Activated CD8-positive, alpha-beta memory T cell treated with anti-CD3 and anti-CD28 coated beads for 36 hours (primary cell): ENCODE measurements at regions not wholly inside any gene's neighbourhood (a gene's known extent, or its start where the extent isn't known, plus 50 kb on each side); places are given as distances from the start of the nearest gene placed in this dataset.

Source experiments
- CTCF ChIA-PET: fragments of 350-600 bp; sonication (Branson Sonifier 250); formaldehyde crosslinking; loops from one replicate; lab custom pipeline; 2021; ENCODE audit warnings: antibody characterized with exemption; lab: Charles Lee
- POLR2A ChIA-PET: fragments of 350-600 bp; sonication (Branson Sonifier 250); formaldehyde crosslinking; loops from one replicate; lab custom pipeline; 2021; ENCODE audit warnings: antibody characterized with exemption; lab: Charles Lee

- ChIA-PET CTCF (interaction anchor here (1.0 kb wide), 1 partner anchor 46 kb away, joined by 4 read pairs; no protein-coding TSS in a partner anchor), POLR2A (no interaction called here)
Measured at GRCh38 chr20:51097351-51098120, 74.6 kb upstream of the KCNG1 start.

GRCh38 chr20:51096582-51097267, 73.8 kb upstream of the KCNG1 start:
- ChIA-PET POLR2A (no interaction called here), CTCF (no interaction called here)

DNA sequence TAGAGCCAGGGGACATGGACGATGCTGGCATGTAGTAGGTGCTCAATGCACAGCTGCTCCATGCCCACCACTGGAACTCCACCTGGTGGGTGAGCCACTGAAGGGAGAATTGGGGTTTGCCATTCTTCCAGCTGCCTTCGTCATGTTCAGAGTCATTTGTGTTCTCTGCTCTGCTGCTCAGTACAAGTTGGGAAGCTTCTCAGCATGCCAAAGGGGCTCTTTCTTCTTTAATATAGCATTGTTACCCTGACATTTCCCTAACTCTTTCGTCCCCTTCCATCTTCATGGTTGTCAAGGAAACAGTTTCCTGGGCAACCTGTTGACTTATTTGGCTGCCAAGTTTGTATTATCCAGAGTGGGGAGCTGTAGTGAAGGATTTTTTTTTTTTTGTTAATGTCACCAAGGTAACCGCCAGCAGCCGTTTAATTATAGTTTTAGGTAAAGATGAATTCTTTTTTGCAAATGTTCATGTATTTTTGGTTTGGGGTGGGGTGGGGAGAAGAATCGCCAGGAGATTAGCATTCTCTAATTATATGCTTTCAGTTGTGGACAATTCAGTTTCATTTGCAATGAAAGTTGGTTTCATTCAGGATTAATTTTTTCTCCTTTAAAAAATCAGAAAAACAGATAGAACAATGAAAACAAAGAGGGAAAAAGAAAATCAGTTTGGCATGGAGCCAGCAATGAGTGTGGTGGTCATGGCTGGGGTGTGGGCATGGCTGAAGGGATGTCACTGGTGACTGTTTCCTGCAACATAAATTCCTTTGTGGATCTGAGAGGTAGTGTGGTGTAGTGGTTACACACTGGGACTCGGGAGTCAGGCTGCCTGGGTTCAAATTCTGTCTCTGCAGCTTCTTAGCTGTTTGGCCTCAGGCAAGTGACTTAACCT, 73.0 kb upstream of the KCNG1 start:
- POLR2A ChIA-PET = no interaction called here
- CTCF ChIA-PET = interaction anchor here (0.7 to 1.5 kb wide), 2 partner anchors 18 to 115 kb away, joined by 3 to 4 read pairs; no protein-coding TSS in a partner anchor

DNA sequence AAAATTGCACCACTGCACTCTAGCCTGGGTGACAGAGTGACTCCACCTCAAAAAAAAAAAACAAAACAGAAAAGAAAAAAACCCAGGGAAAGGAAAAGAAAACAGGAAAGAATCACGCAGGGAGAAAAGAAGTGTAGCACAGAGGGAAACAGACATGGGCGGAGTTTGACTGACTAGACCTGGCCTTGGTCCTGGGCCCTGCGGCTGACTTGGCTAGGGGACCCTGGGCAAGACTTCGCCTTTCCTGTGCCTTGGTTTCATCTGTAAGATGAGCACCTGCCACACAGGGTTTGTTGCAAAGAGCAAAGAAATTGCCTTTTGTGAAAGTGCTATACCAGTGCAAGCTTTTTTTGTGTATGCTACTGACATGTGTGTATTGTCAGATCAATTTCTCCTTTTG, 71.3 kb upstream of the KCNG1 start:
- CTCF ChIA-PET = interaction anchor here (0.7 kb wide), 1 partner anchor 25 kb away, joined by 3 read pairs; no protein-coding TSS in a partner anchor
- POLR2A ChIA-PET = no interaction called here

DNA sequence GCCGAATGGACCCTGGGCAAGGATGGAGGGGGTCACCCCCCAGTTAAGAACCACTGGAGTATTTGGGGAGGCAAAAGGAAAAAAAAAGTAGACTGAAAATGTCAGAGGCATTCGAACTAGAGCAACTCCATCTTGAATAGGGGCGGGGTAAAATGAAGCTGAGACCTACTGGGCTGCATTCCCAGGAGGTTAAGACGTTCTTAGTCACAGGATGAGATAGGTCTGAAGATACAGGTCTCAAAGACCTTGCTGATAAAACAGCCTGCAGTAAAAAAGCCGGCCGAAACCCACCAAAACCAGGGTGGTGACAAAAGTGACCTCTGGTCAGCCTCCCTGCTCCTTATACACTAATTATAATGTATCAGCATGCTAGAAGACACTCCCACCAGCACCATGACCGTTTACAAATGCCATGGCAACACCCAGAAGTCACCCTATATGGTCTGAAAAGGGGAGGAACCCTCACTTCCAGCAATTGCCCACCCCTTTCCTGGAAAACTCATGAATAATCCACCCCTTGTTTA, 70.4 kb upstream of the KCNG1 start:
- ChIA-PET POLR2A (no interaction called here), CTCF (interaction anchor here (0.7 kb wide), 1 partner anchor 25 kb away, joined by 3 read pairs; no protein-coding TSS in a partner anchor)

DNA sequence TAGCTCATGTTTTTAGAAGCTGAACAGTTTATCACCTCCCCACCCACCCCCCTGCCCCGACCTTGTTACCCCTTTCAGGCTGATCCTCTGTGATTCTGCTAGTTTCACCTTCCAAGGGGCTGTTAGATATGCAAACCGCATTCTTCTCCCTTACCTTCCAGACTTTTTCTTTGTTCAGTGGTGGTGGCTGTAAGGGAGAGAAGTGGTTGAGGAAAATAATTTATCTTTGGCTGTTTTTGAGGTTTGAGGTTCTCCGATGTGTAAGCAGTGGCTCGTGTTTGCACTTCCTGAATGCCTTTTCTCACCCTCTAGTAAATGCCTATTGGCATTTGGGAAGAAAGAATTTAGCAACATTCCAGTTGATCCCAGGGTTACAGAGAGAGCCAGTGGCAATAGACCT, 69.4 kb upstream of the KCNG1 start:
- POLR2A ChIA-PET = no interaction called here
- CTCF ChIA-PET = no interaction called here

DNA sequence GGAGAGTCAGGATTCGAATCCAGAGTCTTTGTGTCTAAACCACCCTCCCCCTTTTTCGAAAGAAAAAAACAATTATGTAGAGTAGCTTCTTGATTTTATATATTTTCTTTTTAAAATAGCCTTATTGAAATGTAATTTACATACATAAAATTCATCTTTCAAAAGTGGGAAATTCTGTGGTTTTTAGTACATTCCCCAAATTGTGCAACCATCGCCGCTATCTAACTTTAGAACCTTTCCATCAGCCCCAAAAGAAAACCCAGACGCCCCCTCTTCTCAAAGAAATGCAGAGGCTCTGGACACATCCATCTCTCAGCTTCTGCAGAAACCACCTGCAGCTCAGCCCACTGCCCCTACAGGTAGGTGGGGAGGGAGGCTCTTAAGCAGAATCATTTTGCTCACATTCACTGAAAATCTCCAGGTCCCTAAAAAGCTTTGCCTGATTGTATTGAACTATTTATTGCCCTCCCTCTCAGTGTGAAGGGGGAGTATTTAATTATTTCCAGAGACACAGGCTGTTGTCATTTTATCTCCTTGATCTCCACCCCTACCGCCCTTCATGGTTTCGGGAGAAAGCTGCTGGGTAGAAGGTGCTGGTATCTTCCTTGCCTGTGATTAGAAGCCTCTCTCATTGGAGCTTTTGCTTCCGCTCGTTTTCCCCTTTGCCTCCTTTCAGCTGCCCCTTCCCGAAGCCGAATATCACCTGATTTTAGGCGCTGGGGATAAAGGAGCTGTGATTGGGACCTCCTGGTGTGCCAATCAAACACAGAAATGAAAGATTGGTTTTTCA, 68.7 kb upstream of the KCNG1 start:
- CTCF ChIA-PET = no interaction called here
- POLR2A ChIA-PET = no interaction called here

- POLR2A ChIA-PET = no interaction called here
Measured at GRCh38 chr20:51089840-51090239, 66.9 kb upstream of the KCNG1 start.

GRCh38 chr20:51089272-51089781, 66.4 kb upstream of the KCNG1 start:
- ChIA-PET CTCF (no interaction called here), POLR2A (no interaction called here)

More at GRCh38 chr20:51089840-51090239, 66.9 kb upstream of the KCNG1 start:
- CTCF ChIA-PET = no interaction called here

GRCh38 chr20:51087266-51087665, 64.4 kb upstream of the KCNG1 start:
- POLR2A ChIA-PET = no interaction called here
- CTCF ChIA-PET = no interaction called here

DNA sequence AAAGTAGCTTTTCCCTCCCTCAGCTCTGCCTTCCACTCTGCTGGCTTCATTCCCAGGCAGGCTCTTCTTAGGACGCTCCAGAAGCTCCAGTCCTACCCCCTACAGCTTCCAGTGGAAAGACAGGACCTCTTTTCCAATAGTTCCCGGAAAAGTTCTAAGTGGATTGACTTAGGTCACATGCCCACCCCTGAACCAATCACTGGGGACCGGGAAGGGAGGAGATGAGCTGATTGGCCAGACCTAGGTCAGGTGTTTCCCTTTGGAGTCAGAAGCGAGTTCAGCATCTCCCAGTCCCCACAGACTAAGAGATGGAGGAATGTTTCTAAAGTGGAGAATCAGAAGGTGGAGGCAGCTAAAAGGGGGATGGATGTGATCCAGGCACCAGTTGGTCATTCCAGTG, 62.9 kb upstream of the KCNG1 start:
- CTCF ChIA-PET = interaction anchor here (0.7 kb wide), 1 partner anchor 669 kb away, joined by 3 read pairs; no protein-coding TSS in a partner anchor

GRCh38 chr20:51084593-51085377, 61.9 kb upstream of the KCNG1 start:
- POLR2A ChIA-PET = interaction anchor here (0.6 kb wide), 1 partner anchor 64 kb away, joined by 3 read pairs; no protein-coding TSS in a partner anchor
- CTCF ChIA-PET = interaction anchor here (0.7 kb wide), 1 partner anchor 668 kb away, joined by 3 read pairs; no protein-coding TSS in a partner anchor

More for the DNA sequence above, 62.9 kb upstream of the KCNG1 start:
- POLR2A ChIA-PET = no interaction called here

GRCh38 chr20:51083447-51083846, 60.5 kb upstream of the KCNG1 start:
- POLR2A ChIA-PET = no interaction called here
- CTCF ChIA-PET = no interaction called here

GRCh38 chr20:51082988-51083387, 60.1 kb upstream of the KCNG1 start:
- CTCF ChIA-PET = no interaction called here
- POLR2A ChIA-PET = no interaction called here

DNA sequence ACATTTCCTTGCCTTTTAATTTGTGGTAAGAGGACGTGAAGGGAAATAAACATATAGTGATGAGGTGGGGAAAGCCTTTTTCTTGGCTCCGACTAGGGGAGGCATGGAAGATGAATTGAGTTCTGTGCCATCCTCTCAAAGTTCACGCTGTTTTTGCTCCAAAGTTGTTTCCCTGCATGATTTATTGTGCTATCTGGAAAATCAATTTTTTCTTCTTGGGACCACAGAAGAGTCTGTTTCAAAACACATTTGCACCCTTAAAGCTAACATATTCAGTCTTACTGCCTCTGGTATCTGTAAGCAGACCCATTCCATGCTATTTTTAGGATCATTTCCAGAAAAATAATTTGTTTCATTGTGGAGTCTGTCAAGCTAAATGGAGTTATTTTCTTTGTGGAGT, 57.6 kb upstream of the KCNG1 start:
- CTCF ChIA-PET = interaction anchor here (0.5 kb wide), 1 partner anchor 42 kb away, joined by 4 read pairs; no protein-coding TSS in a partner anchor
- POLR2A ChIA-PET = no interaction called here

GRCh38 chr20:51079488-51079887, 56.6 kb upstream of the KCNG1 start:
- ChIA-PET CTCF (no interaction called here), POLR2A (no interaction called here)

- POLR2A ChIA-PET = no interaction called here
- CTCF ChIA-PET = no interaction called here
Measured at GRCh38 chr20:51077686-51078060, 54.8 kb upstream of the KCNG1 start.
